MM.1S (cell line): ENCODE measurements at regions not wholly inside any gene's neighbourhood (a gene's known extent, or its start where the extent isn't known, plus 50 kb on each side); places are given as distances from the start of the nearest gene placed in this dataset.

Experiments
- CTCF ChIP-seq: fragments of 300-600 bp; sonication (generic); IDR thresholded peaks from 2 replicates; pipeline ENCODE4 v1.5.1; 2016; ENCODE audit warnings: antibody characterized with exemption, low read length, mixed read lengths
- EZH2phosphoT487 ChIP-seq: fragments of 300-600 bp; sonication (generic); IDR thresholded peaks from 2 replicates; pipeline ENCODE4 v1.6.1; 2018; ENCODE audit warnings: antibody characterized with exemption, low read length

- no peak for TF ChIP-seq CTCF
- no peak for TF ChIP-seq EZH2phosphoT487
These were observed 272.0 kb downstream of the LNPK start for GRCh38 chr2:175730050-175730449.
